ENCODE measurements at regions not wholly inside any gene's neighbourhood (a gene's known extent, or its start where the extent isn't known, plus 50 kb on each side); places are given as distances from the start of the nearest gene placed in this dataset.
A peak's percentile ranks its signal among the peaks of the same experiment; 100 is the strongest.

- no peak for DNase-seq
Observed at GRCh38 chr3:24641628-24642027, 147.0 kb upstream of the THRB start.

GRCh38 chr3:24645047-24645446 lies 150.4 kb upstream of the THRB start:
- DNase-seq, result no peak

- no peak for DNase-seq
Observed at GRCh38 chr3:24646790-24647189, 152.1 kb upstream of the THRB start.

- no peak for DNase-seq
Observed at GRCh38 chr3:24648063-24648462, 153.4 kb upstream of the THRB start.

- DNase-seq, result no peak
Observed at GRCh38 chr3:24650839-24651238, 156.2 kb upstream of the THRB start.

- no peak for DNase-seq
Observed at GRCh38 chr3:24657870-24658510, 163.3 kb upstream of the THRB start.

GRCh38 chr3:24661175-24661584 lies 166.5 kb upstream of the THRB start:
- no peak for DNase-seq

- DNase-seq, result no peak
Observed at GRCh38 chr3:24662449-24663345, 168.0 kb upstream of the THRB start.

GRCh38 chr3:24663406-24663805 lies 168.8 kb upstream of the THRB start:
- DNase-seq, result no peak

GRCh38 chr3:24668039-24668438 lies 173.4 kb upstream of the THRB start:
- DNase-seq, result no peak

- DNase-seq, result no peak
Observed at GRCh38 chr3:24670871-24671270, 176.2 kb upstream of the THRB start.

- DNase-seq, result no peak
Observed at GRCh38 chr3:24673596-24673995, 178.9 kb upstream of the THRB start.

GRCh38 chr3:24674261-24674660 lies 179.6 kb upstream of the THRB start:
- DNase-seq, result no peak

- DNase-seq, result no peak
Observed at GRCh38 chr3:24678021-24678420, 183.4 kb upstream of the THRB start.

- DNase-seq, result no peak
Observed at GRCh38 chr3:24678421-24678865, 183.8 kb upstream of the THRB start.

GRCh38 chr3:24679429-24679828 lies 184.8 kb upstream of the THRB start:
- no peak for DNase-seq

- DNase-seq, result peak; percentile 33
Observed at GRCh38 chr3:24680214-24680967, 185.7 kb upstream of the THRB start.

GRCh38 chr3:24682141-24682547 lies 187.5 kb upstream of the THRB start:
- DNase-seq, result no peak

- DNase-seq, result no peak
Observed at GRCh38 chr3:24683090-24683489, 188.4 kb upstream of the THRB start.

- DNase-seq, result peak; percentile 21
Observed at GRCh38 chr3:24683633-24684384, 189.2 kb upstream of the THRB start.

- no peak for DNase-seq
Observed at GRCh38 chr3:24684506-24685023, 189.9 kb upstream of the THRB start.

- DNase-seq, result no peak
Observed at GRCh38 chr3:24686808-24687207, 192.2 kb upstream of the THRB start.
